ENCODE measurements at regions not wholly inside any gene's neighbourhood (a gene's known extent, or its start where the extent isn't known, plus 50 kb on each side); places are given as distances from the start of the nearest gene placed in this dataset.

GRCh38 chr3:164687902-164688301 is 390.4 kb downstream of the SI start:
- Histone ChIP-seq H3K27me3 (ENCODE audit: control insufficient read depth in 3 of 3, insufficient read depth in 3 of 3, low read length in 2 of 3) (no peaks in the 10 kb centered on the region), H3K9me3 (ENCODE audit: control insufficient read depth in 4 of 4, insufficient read depth in 3 of 4, low read length in 3 of 4) (no peaks in the 10 kb centered on the region), H3K4me3 (no peak overlapping the region), H3K9ac (ENCODE audit: insufficient read depth in 1 of 2, low read length in 2 of 2) (no peak overlapping the region), H3K36me3 (ENCODE audit: control insufficient read depth in 4 of 4, insufficient read depth in 4 of 4, low read length in 4 of 4) (no peaks in the 10 kb centered on the region), H3K4me1 (ENCODE audit: control insufficient read depth in 5 of 5, insufficient read depth in 5 of 5, low read length in 5 of 5) (no peaks in the 10 kb centered on the region), H3K27ac (ENCODE audit: low read depth in 1 of 2, low read length in 1 of 2) (no peak overlapping the region)
- no peak for ATAC-seq (ENCODE audit: insufficient read depth, low FRiP score)
- TF ChIP-seq CTCF (IDR thresholded peaks at IDR 0.05; ENCODE audit: control extremely low read depth, extremely low read depth) = no peak
- WGBS, 2 donors = 62 to 67% methylated on average over 1 of the region's 1 CpG
- DNase-seq = no peak

GRCh38 chr3:164687211-164687610 is 391.1 kb downstream of the SI start:
- Histone ChIP-seq H3K4me1 (ENCODE audit: control insufficient read depth in 5 of 5, insufficient read depth in 5 of 5, low read length in 5 of 5) (no peaks in the 10 kb centered on the region), H3K4me3 (no peak overlapping the region), H3K9me3 (ENCODE audit: control insufficient read depth in 4 of 4, insufficient read depth in 3 of 4, low read length in 3 of 4) (no peaks in the 10 kb centered on the region), H3K27me3 (ENCODE audit: control insufficient read depth in 3 of 3, insufficient read depth in 3 of 3, low read length in 2 of 3) (no peaks in the 10 kb centered on the region), H3K27ac (ENCODE audit: low read depth in 1 of 2, low read length in 1 of 2) (no peak overlapping the region), H3K9ac (ENCODE audit: insufficient read depth in 1 of 2, low read length in 2 of 2) (no peak overlapping the region), H3K36me3 (ENCODE audit: control insufficient read depth in 4 of 4, insufficient read depth in 4 of 4, low read length in 4 of 4) (no peaks in the 10 kb centered on the region)
- no peak for TF ChIP-seq CTCF (IDR thresholded peaks at IDR 0.05; ENCODE audit: control extremely low read depth, extremely low read depth)
- DNase-seq (no peak), ATAC-seq (ENCODE audit: insufficient read depth, low FRiP score) (no peak)
- 72 to 76% methylated on average over 3 of the region's 3 CpGs for WGBS, 2 donors

DNA sequence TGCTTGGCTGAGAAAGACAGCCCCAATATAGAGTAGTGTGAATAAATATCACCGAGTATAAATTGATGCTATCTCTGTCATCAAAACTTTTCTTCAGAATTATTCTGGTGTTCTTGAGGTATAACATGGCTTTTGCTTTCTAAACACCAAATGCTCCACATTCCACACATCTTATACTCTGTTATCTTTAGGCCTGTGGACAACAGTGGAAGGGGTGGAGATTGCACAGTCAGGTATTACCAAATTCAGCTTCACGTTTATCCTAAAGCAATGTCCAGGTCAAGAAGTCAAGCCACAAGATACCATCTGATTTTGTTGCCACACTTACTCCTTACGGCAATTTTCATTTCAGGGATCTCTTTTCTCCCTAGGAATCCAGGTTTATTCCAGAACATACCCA is 394.8 kb downstream of the SI start:
- H3K27ac ChIP-seq (ENCODE audit: low read depth in 1 of 2, low read length in 1 of 2) = no peak overlapping the region
- no peak for ATAC-seq (ENCODE audit: insufficient read depth, low FRiP score)
- H3K36me3 ChIP-seq (ENCODE audit: control insufficient read depth in 4 of 4, insufficient read depth in 4 of 4, low read length in 4 of 4) = no peaks in the 10 kb centered on the region
- no peak overlapping the region for H3K4me3 ChIP-seq
- H3K4me1 ChIP-seq (ENCODE audit: control insufficient read depth in 5 of 5, insufficient read depth in 5 of 5, low read length in 5 of 5) = no peaks in the 10 kb centered on the region
- DNase-seq = no peak
- no peak for TF ChIP-seq CTCF (IDR thresholded peaks at IDR 0.05; ENCODE audit: control extremely low read depth, extremely low read depth)
- no peak overlapping the region for H3K9ac ChIP-seq (ENCODE audit: insufficient read depth in 1 of 2, low read length in 2 of 2)
- 60 to 66% methylated on average over 3 of the region's 3 CpGs for WGBS, 2 donors
- H3K9me3 ChIP-seq (ENCODE audit: control insufficient read depth in 4 of 4, insufficient read depth in 3 of 4, low read length in 3 of 4) = no peaks in the 10 kb centered on the region
- H3K27me3 ChIP-seq (ENCODE audit: control insufficient read depth in 3 of 3, insufficient read depth in 3 of 3, low read length in 2 of 3) = no peaks in the 10 kb centered on the region

DNA sequence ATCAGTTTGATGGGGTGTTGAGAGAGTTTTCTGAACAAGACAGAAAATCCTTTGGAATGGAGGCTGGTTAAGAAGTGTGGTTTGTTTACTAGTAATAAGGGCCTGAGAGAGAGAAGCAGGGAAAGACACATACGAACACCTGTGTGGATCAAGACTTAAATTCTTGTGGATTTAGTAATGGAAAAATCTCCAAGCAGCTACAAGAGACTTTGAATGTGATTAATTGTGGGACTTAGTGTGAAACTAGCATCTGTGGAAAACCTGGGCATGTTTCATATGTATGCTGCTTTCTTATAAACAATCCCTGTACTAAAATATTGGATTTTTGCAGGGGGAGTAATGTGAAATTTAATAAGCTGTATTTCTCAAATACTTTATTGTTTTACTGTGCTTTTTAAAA is 399.1 kb downstream of the SI start:
- Histone ChIP-seq H3K27ac (ENCODE audit: low read depth in 1 of 2, low read length in 1 of 2) (no peak overlapping the region), H3K9me3 (ENCODE audit: control insufficient read depth in 4 of 4, insufficient read depth in 3 of 4, low read length in 3 of 4) (no peaks in the 10 kb centered on the region), H3K4me3 (no peak overlapping the region), H3K27me3 (ENCODE audit: control insufficient read depth in 3 of 3, insufficient read depth in 3 of 3, low read length in 2 of 3) (no peaks in the 10 kb centered on the region), H3K4me1 (ENCODE audit: control insufficient read depth in 5 of 5, insufficient read depth in 5 of 5, low read length in 5 of 5) (no peaks in the 10 kb centered on the region), H3K36me3 (ENCODE audit: control insufficient read depth in 4 of 4, insufficient read depth in 4 of 4, low read length in 4 of 4) (no peaks in the 10 kb centered on the region), H3K9ac (ENCODE audit: insufficient read depth in 1 of 2, low read length in 2 of 2) (no peak overlapping the region)
- DNase-seq (no peak), ATAC-seq (ENCODE audit: insufficient read depth, low FRiP score) (no peak)
- TF ChIP-seq CTCF (IDR thresholded peaks at IDR 0.05; ENCODE audit: control extremely low read depth, extremely low read depth) = no peak
- 71 to 73% methylated on average over 1 of the region's 1 CpG for WGBS, 2 donors

All from lung (tissue), 11 donors.